HG02870 (cell line): ENCODE measurements at regions not wholly inside any gene's neighbourhood (a gene's known extent, or its start where the extent isn't known, plus 50 kb on each side); places are given as distances from the start of the nearest gene placed in this dataset.

Source experiments
- ATAC-seq: cut with Tn5 transposase; IDR thresholded peaks from one replicate; pipeline ENCODE4 v1.9.1; 2021; ENCODE audit warnings: mild to moderate bottlenecking, moderate library complexity; ENCODE audit not compliant: unreplicated experiment

DNA sequence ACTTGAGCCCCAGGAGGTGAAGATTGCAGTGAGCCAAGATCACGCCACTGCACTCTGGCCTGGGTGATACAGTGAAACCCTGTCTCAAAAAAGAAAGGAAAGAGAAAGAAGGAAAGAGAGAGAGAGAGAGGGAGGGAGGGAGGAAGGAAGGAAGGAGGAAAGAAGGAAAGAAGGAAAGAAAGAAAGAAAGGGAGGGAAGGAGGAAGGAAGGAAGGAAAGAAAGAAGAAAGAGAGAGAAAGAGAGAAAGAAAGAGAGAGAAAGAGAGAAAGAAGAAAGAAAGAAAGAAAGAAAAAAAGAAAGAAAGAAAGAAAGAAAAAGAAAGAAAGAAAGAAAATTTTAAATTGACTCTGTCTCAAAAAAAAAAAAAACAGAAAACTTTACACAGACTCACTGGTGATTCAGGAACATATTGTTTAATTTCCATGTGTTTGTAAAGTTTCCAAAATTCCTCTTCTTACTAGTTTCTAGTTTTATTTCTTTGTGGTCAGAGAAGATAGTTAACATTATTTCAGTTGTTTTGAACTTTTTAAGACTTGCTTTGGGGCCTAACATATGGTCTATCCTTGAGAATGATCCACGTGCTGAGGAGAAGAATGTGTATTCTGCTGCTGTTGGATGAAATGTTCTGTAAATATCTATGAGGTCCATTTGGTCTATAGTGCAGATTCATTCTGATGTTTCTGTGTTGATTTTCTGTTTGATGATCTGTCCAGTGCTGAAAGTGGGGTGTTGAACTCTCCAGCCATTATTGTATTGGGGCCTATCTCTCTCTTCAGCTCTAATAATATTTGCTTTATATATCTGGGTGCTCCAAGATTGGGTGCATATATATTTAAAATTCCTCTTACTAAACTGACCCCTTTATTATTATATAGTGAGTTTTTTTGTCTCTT, 204.4 kb upstream of the SERP2 start:
- no peak for ATAC-seq

DNA sequence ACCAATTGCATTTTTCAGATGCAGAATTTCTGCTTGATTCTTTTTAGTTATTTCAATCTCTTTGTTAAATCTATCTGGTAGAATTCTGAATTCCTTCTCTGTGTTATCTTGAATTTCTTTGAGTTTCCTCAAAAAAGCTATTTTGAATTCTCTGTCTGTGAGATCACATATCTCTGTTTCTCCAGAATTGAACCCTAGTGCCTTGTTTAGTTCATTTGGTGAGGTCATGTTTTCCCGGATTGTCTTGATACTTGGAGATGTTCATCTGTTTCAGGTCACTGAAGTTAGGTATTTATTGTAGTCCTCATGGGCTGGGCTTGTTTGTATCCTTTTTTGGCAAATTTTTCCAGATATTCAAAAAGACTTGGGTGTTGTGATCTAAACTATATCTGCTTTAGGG, 202.9 kb upstream of the SERP2 start:
- ATAC-seq: no peak

- no peak for ATAC-seq
Measured at GRCh38 chr13:44171156-44171555, 202.5 kb upstream of the SERP2 start.

- ATAC-seq: no peak
Measured at GRCh38 chr13:44171861-44172260, 201.8 kb upstream of the SERP2 start.

GRCh38 chr13:44172281-44172810, 201.3 kb upstream of the SERP2 start:
- no peak for ATAC-seq

- ATAC-seq: no peak
Measured at GRCh38 chr13:44174769-44175425, 198.7 kb upstream of the SERP2 start.

DNA sequence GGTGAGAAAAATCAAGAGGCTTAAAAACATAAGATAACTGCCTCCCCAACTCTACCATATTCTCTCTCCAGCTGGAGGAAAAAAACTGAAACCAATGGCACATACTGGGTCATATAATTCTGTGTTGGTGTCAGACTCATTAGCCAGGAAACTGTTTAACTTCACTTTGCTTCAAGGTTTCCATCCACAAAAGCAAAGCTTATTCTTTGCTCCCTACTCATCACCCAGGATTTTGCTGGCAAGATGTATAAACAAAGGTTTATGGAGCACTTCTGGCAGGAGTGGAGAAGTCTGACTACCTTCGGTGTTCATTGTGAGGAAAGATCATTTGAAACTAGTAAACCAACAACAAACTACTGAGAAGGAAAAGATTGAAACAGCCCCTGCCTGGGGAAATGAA, 197.5 kb upstream of the SERP2 start:
- ATAC-seq: no peak

DNA sequence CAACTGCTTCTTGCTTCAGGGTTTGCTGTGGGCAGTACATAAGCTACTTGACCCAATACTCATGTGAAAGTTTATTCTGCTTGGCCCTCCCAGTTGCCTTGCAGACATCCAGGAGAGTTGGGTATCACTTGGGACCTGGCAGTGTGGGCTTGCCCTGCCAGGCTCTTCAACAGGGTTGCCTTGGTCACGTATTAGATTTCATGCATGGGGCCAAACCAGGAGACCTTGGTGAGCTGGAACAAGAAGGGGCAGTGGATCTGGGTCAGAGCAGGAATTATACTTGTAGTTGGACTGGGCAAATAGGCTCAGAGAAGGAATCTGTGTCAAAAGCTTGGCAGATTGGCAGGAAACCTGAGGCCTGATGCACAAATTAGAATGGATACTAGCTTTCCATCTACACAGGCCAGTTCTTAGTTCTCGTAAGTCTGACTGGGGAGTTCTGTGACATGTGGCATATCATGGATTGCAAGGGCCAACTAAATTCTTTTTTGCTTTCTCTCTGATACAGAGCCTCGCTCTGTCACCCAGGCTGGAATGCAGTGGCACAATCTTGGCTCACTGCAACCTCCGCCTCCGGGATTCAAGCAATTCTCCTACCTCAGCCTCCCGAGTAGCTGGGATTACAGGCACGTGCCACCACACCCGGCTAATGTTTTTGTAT, 192.6 kb upstream of the SERP2 start:
- ATAC-seq: no peak

DNA sequence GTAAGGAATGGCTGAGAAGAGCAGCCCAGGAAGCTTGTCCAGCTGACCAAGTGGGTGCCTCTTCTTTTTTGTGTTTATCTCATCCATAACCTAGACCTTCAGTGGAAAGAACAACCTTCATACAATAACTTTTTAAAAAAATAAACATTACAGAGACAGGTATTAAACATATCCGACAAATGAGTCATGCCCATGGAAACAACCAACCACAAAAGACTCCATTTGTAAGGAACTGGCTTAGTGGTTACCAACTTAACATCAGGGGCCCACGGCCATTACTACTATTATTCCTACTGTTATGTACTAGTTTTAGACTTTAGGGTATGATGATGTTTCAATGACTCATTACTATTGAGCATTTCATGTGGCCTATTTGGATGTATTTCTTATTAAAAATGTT, 191.7 kb upstream of the SERP2 start:
- ATAC-seq: no peak

- ATAC-seq: no peak
Measured at GRCh38 chr13:44184740-44185139, 188.9 kb upstream of the SERP2 start.

- ATAC-seq: no peak
Measured at GRCh38 chr13:44188257-44188656, 185.4 kb upstream of the SERP2 start.

DNA sequence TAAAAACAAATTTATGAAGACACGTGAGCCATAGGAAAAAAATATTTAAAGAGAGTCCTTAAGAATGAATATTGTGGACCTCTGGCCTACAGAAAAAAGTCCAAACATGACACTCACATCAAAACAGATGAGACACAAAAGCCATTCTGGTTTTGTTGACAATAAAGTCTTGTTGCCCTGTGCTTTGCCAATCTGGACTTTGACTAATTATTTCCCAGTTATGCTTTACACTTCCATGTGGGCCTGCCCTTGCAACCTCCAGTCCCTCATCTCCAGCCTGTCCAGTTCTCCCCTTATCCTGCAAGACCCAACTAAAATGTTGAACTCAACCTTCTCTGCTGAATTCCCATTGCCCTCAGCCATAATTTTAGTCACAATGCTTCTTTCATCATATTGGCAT, 184.5 kb upstream of the SERP2 start:
- no peak for ATAC-seq

GRCh38 chr13:44191103-44191502, 182.5 kb upstream of the SERP2 start:
- ATAC-seq: no peak

DNA sequence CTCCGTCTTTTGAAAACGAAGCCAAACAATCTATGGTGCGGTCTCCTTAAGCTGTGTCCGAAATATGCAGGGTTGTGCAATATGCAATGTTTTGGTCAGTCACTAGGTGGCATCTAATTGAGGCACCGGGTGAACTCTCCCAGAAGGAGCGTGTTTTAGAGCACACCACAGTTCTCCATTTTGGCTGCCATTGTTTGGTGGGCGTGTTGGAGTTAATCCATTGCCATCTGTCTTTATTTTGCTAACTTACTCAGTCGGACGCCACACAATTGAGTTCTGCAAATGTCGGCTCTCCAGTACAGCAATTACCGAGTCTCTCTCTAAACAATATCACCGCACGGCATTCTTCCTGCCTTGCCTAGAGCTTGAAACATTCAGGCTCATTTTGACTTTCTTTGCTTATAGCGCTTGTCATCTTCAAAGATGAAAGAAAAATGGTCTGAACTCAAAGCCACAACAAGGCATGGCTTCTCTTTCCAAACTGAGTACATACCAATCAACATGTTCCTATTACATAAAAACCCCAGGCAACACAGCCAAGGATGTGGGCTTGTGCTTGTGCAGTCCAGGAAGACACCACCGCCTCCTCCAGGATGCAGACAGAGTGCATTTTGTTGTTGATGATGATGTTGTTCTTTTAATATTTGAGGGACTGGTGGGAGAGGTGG, 182.0 kb upstream of the SERP2 start:
- ATAC-seq: no peak

DNA sequence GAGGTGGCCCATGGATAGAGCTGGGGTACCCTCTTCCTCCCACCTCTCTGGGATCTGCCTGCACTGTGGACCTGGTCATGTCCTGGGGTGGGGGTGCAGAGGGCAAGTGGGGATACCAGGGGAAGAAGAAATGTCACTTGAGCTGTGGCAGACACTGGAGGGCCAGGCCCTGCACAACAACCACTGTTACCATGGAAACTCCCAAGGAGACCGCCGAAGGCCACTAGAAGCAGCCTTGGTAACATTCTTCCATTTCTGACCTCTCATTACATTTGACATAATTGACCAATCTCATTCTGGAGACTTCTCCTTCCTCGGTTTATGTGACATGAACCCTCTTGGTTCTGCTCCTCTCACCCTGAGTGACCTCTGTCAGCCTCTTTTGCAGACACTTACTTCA, 179.9 kb upstream of the SERP2 start:
- no peak for ATAC-seq

DNA sequence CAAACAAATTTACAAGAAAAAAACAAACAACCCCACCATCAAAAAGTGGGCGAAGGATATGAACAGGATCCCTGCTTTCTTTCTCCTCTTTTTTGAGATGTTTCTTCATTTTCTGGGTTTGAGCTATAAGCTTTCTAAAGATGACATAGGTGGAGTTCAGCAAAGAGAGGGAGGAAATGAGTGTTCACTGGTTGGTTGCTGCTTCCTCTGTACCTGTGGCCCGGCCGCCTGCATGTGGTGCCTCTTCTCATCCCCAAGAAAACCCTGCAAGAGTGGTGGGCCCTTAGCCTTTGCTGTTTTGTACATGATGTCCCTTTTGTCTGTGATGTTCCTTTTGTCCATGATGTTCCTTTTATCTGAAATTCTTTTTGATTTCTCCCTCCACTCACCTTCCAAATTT, 178.4 kb upstream of the SERP2 start:
- ATAC-seq: no peak

GRCh38 chr13:44196196-44196751, 177.3 kb upstream of the SERP2 start:
- ATAC-seq: no peak

- ATAC-seq: peak; percentile 93
Measured at GRCh38 chr13:44197791-44198770, 175.5 kb upstream of the SERP2 start.

- ATAC-seq: no peak
Measured at GRCh38 chr13:44198826-44199225, 174.8 kb upstream of the SERP2 start.
